Activated CD4-positive, alpha-beta T cell treated with anti-CD3 and anti-CD28 coated beads, Interleukin-2, Interleukin-4, amounts not matched to agents 100 ng/mL and 50 ng/mL, durations not matched to agents 16 hours and 8 hours (primary cell): ENCODE measurements at regions not wholly inside any gene's neighbourhood (a gene's known extent, or its start where the extent isn't known, plus 50 kb on each side); places are given as distances from the start of the nearest gene placed in this dataset.
"Not testable (repeated sequence)": the region's sequence is repeated elsewhere in the genome, so short reads cannot be mapped to it uniquely, and the experiment has no call there.

ENCODE experiments used
- DNase-seq: peaks from one replicate; pipeline ENCODE4 v3.0.0-alpha.2; 2020; ENCODE audit warnings: low spot score

DNA sequence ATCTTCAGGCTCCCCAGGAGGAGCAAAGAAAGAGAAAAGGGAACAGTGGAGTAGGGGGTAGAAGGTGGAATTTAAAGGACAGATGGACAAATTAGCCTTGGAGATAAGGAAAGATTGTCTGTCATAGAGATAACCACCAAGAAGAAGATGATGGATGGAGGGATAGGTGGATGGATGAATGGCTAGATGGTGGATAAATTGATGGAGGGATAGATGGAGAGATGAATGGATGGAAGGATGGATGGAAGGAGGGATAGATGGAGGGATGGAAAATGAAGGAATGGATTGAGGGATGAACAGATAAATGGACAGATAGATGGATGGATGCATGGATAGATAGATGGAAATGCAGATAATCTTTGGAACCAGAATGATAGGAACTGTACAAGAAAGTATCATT lies 102.8 kb downstream of the TNFAIP3 start:
- DNase-seq = no peak

DNA sequence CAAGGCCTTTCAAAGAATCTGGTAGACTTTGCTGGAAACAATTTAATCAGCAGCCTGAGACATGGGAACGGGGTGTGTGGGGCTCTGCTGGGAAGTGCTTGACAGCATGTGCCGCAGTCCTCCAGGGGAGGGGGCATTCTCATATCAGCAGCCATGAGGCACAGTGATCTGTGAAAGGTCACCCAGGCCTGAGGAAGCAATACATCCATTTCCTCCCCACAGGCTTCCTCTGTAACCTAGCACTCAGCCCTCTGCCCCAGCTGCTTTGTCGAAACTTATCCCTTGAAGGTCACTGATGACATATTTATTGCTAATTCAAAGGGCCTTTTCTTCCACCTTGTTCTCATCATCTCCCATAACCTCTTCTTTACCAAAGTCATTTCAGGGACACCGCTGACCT lies 103.3 kb downstream of the TNFAIP3 start:
- DNase-seq = no peak

- no peak for DNase-seq
These were observed 106.1 kb downstream of the TNFAIP3 start for GRCh38 chr6:137973201-137973600.

GRCh38 chr6:137975188-137975940 lies 108.3 kb downstream of the TNFAIP3 start:
- DNase-seq = peak; percentile 57

- no peak for DNase-seq
These were observed 109.4 kb downstream of the TNFAIP3 start for GRCh38 chr6:137976430-137976829.

DNA sequence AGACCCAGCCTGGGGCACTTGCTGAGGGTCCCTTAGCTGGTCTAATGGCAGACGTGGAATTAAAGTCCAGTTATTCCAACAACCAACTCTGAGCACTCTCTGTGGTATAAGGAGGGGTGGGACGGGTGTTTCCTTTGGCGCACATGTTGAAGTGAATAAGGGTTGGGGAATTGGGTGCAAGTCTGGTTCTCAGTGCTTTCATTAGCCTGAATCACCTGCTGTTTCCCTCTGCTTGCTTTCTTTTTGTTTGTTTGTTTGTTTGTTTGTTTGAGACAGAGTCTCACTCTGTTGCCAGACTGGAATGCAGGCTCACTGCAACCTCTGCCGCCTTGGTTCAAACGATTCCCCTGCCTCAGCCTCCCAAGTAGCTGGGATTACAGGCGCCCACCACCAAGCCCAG lies 110.1 kb downstream of the TNFAIP3 start:
- DNase-seq = no peak

- DNase-seq = no peak
These were observed 110.8 kb downstream of the TNFAIP3 start for GRCh38 chr6:137977814-137978213.

GRCh38 chr6:137978252-137978896 lies 111.3 kb downstream of the TNFAIP3 start:
- peak; percentile 55 for DNase-seq

DNA sequence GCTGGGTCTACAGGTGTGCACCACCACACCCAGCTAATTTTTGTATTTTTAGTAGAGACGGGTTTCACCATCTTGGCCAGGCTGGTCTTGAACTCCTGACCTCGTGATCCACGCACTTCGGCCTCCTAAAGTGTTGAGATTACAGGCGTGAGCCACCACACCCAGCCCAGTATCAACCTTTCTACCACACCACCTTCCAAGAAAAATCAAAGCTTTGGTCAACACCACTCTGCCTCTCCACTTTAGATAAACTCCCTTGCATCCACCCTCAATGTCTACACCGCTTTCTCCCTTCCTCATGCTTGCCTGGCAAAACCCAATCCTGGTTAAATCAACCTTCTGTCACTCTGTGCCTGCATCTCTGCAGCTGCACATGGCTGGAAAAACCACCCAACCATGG lies 112.2 kb downstream of the TNFAIP3 start:
- not testable (repeated sequence) for DNase-seq

DNA sequence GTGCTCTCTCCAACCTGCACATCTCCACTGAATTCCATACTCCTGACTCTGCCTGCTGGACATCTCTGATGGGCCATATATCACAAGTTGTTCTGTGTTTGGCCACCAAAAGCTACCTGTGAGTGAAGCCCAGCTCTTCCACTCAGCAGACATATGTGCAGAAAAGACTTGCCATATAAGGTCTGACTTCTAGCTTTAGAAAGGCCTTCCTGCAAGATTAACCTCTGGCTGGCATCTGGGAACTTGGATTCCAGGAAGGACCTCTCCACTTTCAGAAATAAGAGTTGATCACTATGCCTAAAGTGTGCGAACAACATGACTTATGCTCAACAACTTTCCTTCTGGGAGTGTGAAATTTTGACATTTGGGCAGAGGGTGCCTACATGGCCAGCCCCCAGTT lies 113.7 kb downstream of the TNFAIP3 start:
- no peak for DNase-seq

GRCh38 chr6:137981758-137982157 lies 114.7 kb downstream of the TNFAIP3 start:
- no peak for DNase-seq

DNA sequence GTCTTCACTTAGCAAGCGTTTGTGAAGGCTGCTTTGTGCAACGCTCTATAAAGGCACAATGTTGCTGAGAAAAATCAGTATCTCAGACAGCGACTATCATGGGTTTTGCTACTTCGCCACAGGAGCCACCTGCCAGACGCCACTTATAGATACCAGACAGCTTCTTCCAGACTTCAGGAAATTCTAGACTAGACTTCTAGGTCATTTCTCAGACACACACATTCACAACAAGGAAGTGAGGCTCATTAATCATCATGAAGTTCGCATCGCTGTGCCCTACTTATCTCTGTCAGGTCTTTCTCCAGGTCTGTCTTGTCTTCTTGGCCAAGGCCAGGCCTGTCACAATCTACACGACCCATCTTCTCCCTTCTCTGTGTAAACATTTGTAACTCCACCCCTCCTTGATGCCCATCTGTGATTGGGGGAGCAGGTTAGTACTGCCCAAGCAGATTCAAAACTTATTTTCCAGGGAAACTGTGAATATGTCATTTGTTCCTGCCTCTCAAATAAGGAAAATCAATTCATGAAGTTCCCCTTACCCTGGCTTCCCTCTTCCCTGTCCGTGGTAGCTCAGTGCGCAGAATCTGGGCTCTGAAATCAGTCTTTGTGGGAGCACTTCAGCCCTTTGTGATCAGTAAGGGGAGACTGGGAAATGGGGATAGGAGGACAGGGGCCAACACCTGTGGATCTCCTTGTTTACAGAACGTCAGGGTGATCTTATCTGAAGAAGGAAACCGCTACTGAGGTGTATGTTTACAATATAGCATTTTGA lies 115.5 kb downstream of the TNFAIP3 start:
- no peak for DNase-seq

DNA sequence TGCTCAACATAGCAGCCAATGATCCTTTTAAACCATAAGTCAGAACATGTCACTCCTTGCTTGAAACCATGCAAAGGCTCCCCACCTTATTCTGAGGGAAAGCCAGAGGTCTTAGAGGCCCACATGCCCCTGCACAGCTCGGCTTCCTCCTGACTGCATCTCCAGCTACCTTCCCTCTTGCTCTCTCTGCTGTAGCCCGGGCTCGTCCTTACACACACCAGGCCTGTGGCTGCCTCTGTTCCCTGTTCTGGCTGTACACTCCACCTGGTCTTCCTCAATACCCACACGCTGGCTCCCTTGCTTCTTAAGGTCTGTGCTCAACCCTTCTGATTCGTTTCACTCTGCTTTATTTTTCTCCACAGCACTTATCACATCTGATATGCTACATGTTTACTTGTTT lies 116.2 kb downstream of the TNFAIP3 start:
- no peak for DNase-seq

DNA sequence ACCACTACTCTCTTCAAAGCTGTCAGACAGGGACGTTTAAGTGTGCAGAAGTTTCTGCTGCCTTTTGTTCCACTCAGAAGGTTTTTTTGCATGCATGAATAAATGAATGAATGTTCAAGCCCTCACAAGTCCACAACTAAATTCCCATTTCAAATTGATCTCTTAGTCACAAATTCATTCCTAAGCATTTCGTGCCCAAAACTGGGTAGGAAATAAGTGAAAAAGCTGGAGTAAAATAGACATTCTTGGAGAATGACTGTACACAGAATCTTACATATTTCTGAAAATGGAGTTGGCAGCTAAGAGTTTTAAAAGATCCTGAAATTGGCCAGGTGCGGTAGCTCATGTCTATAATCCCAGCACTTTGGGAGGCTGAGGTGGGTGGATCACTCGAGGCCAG lies 117.6 kb downstream of the PERP start:
- no peak for DNase-seq

GRCh38 chr6:137995371-137995770 lies 111.8 kb downstream of the PERP start:
- no peak for DNase-seq

GRCh38 chr6:137998461-137999019 lies 108.7 kb downstream of the PERP start:
- DNase-seq = no peak

DNA sequence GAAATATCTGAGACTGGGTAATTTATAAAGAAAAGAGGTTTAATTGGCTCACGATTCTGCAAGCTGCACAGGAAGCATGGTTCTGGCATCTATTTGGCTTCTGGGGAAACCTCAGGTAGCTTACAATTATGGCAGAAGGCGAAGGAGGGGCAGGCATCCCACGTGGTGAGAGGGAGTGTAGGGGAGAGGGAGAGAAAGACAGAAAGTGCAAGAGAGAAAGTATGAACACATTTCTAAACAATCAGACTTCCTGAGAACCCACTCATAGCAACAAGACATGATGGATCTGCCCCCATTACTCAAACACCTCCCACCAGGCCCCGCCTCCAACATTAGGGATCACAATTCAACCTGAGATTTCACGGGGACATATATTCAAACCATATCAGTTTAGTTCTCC lies 107.4 kb downstream of the PERP start:
- DNase-seq = no peak

DNA sequence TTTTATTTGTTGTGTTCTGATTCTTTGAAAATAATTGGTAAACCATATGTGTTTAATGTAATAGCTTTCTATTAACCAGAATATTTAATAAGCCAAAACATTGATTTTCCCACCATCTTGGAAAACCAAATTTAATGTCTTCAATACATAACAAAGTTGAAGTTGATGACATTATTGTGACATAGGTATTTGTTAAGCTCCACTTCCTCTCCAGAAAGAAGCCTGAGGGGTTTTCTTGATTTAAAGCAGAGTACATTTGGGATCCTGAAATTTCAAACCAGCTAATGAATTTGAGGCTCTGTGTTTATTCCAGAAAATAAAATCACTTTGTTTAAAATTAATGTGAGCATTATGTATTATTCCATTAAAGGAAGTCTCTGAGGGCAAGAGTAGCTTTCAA lies 106.3 kb downstream of the PERP start:
- no peak for DNase-seq

DNA sequence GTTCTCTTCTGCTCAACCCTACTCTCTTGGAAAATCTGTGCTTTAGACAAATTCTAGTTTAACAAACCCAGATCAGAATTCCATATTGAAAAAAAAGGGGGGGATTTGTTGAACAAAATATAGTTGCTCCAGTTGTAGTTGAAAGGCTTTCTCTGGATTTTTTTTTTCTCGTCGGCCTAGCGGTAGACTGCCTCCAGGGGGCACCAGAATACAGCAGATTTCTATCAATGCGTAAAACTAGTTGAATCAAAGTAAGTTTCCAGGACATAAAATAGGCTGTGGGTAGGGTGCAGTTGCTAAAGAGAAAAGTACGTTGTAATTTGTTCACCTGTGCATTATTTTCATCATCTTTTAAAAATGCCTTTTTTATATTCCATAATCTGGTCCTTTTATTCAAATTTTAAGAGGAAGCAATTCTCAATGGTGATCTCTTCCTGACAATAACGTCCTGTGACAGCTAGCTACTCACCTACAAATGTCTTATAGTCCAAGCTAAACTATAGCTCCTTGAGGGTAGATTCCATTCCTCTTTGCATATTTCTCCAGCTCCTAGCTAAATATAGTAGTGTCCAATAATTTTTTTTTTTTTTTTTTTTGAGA lies 105.4 kb downstream of the PERP start:
- DNase-seq = peak; percentile 62

- peak; percentile 36 for DNase-seq
These were observed 102.6 kb downstream of the PERP start for GRCh38 chr6:138004430-138005287.

- no peak for DNase-seq
These were observed 101.4 kb downstream of the PERP start for GRCh38 chr6:138005846-138006245.
